SK-N-SH (cell line): ENCODE measurements at regions not wholly inside any gene's neighbourhood (a gene's known extent, or its start where the extent isn't known, plus 50 kb on each side); places are given as distances from the start of the nearest gene placed in this dataset.

ENCODE experiments used
- CTCF ChIA-PET: fragments of 300-600, 350-600 bp; formaldehyde crosslinking; extraction: SDS; loops from one replicate; lab custom pipeline; 2021; lab: Yijun Ruan, JAX
- POLR2A ChIA-PET: fragments of 350-600 bp; sonication (Branson Sonifier 250); formaldehyde crosslinking; extraction: SDS; loops from one replicate; lab custom pipeline; 2020; ENCODE audit warnings: antibody characterized with exemption, inconsistent platforms; lab: Yijun Ruan, JAX
- DNase-seq: peaks from one replicate; pipeline ENCODE4 v3.0.0; 2012
- H2AFZ ChIP-seq: fragments of 200-600 bp; sonication (generic); 2 replicates; pipeline ENCODE4 v1.8.1; 2016; ENCODE audit warnings: antibody characterized with exemption, mild to moderate bottlenecking, low read depth
- H3F3A ChIP-seq: fragments of 200-600 bp; sonication (generic); replicated peaks from 2 replicates; pipeline ENCODE3; 2016; ENCODE audit warnings: antibody characterized with exemption, mild to moderate bottlenecking; ENCODE audit not compliant: insufficient read depth
- H3K27ac ChIP-seq, 2 experiments: fragments of 200-500 bp in 1 of 2; fragments of 200-600 bp in 1 of 2; sonication (Bioruptor generic) in 1 of 2; sonication (generic), shearing (Covaris generic) in 1 of 2; 2 replicates each; pipeline versions ENCODE4 v1.5.1 to v1.6.1; 2014 to 2016; ENCODE audit warnings: low read depth in 2 of 2, inconsistent platforms in 1 of 2, low read length in 1 of 2, mild to moderate bottlenecking in 1 of 2, mixed read lengths in 1 of 2
- H3K27me3 ChIP-seq: fragments of 200-600 bp; sonication (generic), shearing (Covaris generic); 2 replicates; pipeline ENCODE4 v1.6.1; 2016; ENCODE audit warnings: mixed run types; ENCODE audit not compliant: insufficient read depth
- H3K36me3 ChIP-seq, 2 experiments: fragments of 200-500 bp in 1 of 2; fragments of 200-600 bp in 1 of 2; sonication (Bioruptor generic) in 1 of 2; sonication (generic) in 1 of 2; replicated peaks in 1 of 2; 2 replicates each; pipeline versions ENCODE3 to v1.5.1; 2014 to 2016; ENCODE audit warnings: low read length in 1 of 2, mild to moderate bottlenecking in 1 of 2; ENCODE audit not compliant: insufficient read depth in 2 of 2, control insufficient read depth in 1 of 2
- H3K4me1 ChIP-seq, 2 experiments: fragments of 200-500 bp in 1 of 2; fragments of 200-600 bp in 1 of 2; sonication (Bioruptor generic) in 1 of 2; sonication (generic), shearing (Covaris generic) in 1 of 2; 2 replicates each; pipeline versions ENCODE4 v1.5.1 to v1.6.1; 2014 to 2016; ENCODE audit warnings: low read depth in 1 of 2, low read length in 1 of 2, mixed run types in 1 of 2; ENCODE audit not compliant: insufficient read depth in 2 of 2, control insufficient read depth in 1 of 2
- H3K4me2 ChIP-seq: fragments of 200-600 bp; sonication (generic), shearing (Covaris generic); 2 replicates; pipeline ENCODE4 v1.6.1; 2017; ENCODE audit warnings: mixed run types
- H3K4me3 ChIP-seq, 2 experiments: fragments of 200-500 bp in 1 of 2; fragments of 200-600 bp in 1 of 2; sonication (Bioruptor generic) in 1 of 2; sonication (generic), shearing (Covaris generic) in 1 of 2; 2 replicates each; pipeline versions ENCODE4 v1.5.1 to v1.8.1; 2014 to 2016; ENCODE audit warnings: low read depth in 2 of 2, inconsistent platforms in 1 of 2, low read length in 1 of 2, mild to moderate bottlenecking in 1 of 2, mixed read lengths in 1 of 2, moderate library complexity in 1 of 2
- H3K79me2 ChIP-seq: fragments of 200-600 bp; sonication (generic); 2 replicates; pipeline ENCODE4 v1.8.1; 2017; ENCODE audit warnings: mild to moderate bottlenecking; ENCODE audit not compliant: insufficient read depth
- H3K9ac ChIP-seq: fragments of 200-600 bp; sonication (generic); 2 replicates; pipeline ENCODE4 v1.6.1; 2017; ENCODE audit warnings: mixed run types
- H3K9me2 ChIP-seq: fragments of 200-600 bp; sonication (generic); 2 replicates; pipeline ENCODE4 v1.6.1; 2017; ENCODE audit warnings: mixed run types
- H3K9me3 ChIP-seq: fragments of 200-600 bp; sonication (generic); 2 replicates; pipeline ENCODE4 v1.6.1; 2017; ENCODE audit warnings: mixed run types, mild to moderate bottlenecking, moderate library complexity
- H4K20me1 ChIP-seq: fragments of 200-600 bp; sonication (generic); 2 replicates; pipeline ENCODE4 v1.6.1; 2017; ENCODE audit warnings: mild to moderate bottlenecking, mixed run types; ENCODE audit not compliant: insufficient read depth
- EP300 ChIP-seq, 2 experiments: IDR thresholded peaks; 2 replicates each; pipeline versions ENCODE4 v1.4.0 to v1.6.1; 2012; ENCODE audit warnings: borderline replicate concordance in 1 of 2, low read depth in 1 of 2, low read length in 1 of 2
- GABPA ChIP-seq: IDR thresholded peaks from 2 replicates; pipeline ENCODE4 v1.4.0; 2012; ENCODE audit warnings: low read depth, mild to moderate bottlenecking
- GATA2 ChIP-seq: sonication (generic); formaldehyde crosslinking; IDR thresholded peaks from 2 replicates; pipeline ENCODE4 v1.5.0; 2020; ENCODE audit warnings: mild to moderate bottlenecking, missing genetic modification reagents
- MEF2A ChIP-seq: IDR thresholded peaks from 2 replicates; pipeline ENCODE4 v1.4.0; 2012; ENCODE audit warnings: low read depth, borderline replicate concordance
- NFIC ChIP-seq: IDR thresholded peaks from 2 replicates; pipeline ENCODE4 v1.4.0; 2012; ENCODE audit warnings: borderline replicate concordance
- NRF1 ChIP-seq: IDR thresholded peaks from 2 replicates; pipeline ENCODE4 v1.6.1; 2012; ENCODE audit warnings: low read depth, mild to moderate bottlenecking, low read length
- PBX3 ChIP-seq: IDR thresholded peaks from 2 replicates; pipeline ENCODE4; 2012
- TCF12 ChIP-seq: IDR thresholded peaks from 2 replicates; pipeline ENCODE4 v1.4.0; 2012
- TEAD4 ChIP-seq: IDR thresholded peaks from 2 replicates; pipeline ENCODE4 v1.4.0; 2012; ENCODE audit warnings: mild to moderate bottlenecking, borderline replicate concordance; ENCODE audit not compliant: insufficient read depth
- USF1 ChIP-seq: IDR thresholded peaks from 2 replicates; pipeline ENCODE4 v1.4.0; 2012; ENCODE audit warnings: low read depth, borderline replicate concordance

DNA sequence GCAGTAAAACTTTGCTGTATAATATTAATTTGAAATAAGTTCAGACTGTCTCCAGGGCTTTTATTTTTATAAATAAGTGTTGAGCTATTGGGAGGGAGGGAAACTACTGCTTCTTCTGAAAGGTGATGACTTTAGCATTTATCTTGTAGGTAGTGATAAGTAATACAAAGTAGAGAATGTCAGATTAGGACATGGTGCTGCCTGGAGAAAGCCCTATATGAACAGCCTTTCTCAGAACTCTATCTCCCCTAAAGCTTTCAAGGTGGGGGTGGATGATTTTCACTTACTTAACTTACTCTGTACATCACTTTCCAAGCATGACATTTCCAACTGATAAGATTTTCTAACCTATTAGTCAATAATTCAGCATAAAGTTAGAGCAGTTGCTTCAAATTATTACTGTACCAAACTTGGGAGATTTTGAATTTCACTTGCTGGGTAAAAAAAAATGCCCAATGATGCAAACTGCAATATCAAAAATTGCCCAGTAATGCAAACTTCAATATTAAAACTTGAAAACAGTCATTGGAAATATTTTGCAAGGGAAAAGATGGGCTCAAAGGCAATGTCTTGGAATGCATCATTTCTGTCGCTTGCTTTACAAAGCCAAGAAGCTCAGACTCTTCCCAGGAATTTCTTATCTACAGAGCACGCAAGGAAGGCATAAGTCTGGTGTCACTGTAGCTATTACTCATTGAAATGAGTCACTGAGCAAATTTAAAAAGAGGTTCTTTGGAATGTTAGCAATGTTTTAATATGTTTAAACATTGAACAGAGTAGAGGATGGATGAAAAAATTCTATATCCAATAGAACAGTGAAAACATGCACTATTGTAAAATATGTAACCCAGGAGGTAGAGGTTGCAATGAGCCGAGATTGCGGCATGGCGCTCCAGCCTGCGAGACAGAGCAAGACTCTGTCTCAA lies 569.5 kb downstream of the PSAT1 start (continued):
- TF ChIP-seq TEAD4 (peak; percentile 99), NRF1 (no peak), GATA2 (CRISPR knock-in tag) (no peak), MEF2A (peak; percentile 85), PBX3 (peak; percentile 96), EP300 (IDR thresholded peaks at IDR 0.05; ENCODE audit: borderline replicate concordance in 1 of 2, low read depth in 1 of 2, low read length in 1 of 2) (peak in 1 of 2 experiments; percentile 98; a peak in 2 of 4 replicates)

GRCh38 chr9:78871086-78871451 lies 574.1 kb downstream of the PSAT1 start:
- Histone ChIP-seq H3F3A (peaks cover 35% of the 10 kb centered on the region), H3K36me3 (no peaks in the 10 kb centered on the region), H2AFZ (0 out of 2 replicates have a peak overlapping the region, but pooled peaks have one; percentile 5), H3K4me1 (peaks cover 0 to 21% of the 10 kb centered on the region in 2 experiments; a peak in 2 of 4 replicates), H4K20me1 (no peaks in the 10 kb centered on the region), H3K4me3 (no peak overlapping the region), H3K79me2 (no peaks in the 10 kb centered on the region), H3K9me2 (no peaks in the 10 kb centered on the region), H3K27ac (peak overlapping the region; percentile 39 to 74; a peak in 3 of 4 replicates), H3K9ac (no peak overlapping the region; the same call in 1 of the 2 replicates), H3K9me3 (no peaks in the 10 kb centered on the region), H3K27me3 (no peaks in the 10 kb centered on the region), H3K4me2 (peak overlapping the region; percentile 20; the same call in 1 of the 2 replicates)
- no peak for DNase-seq
- ChIA-PET POLR2A (no interaction called here), CTCF (no interaction called here)
- TF ChIP-seq USF1 (no peak), EP300 (IDR thresholded peaks at IDR 0.05; ENCODE audit: borderline replicate concordance in 1 of 2, low read depth in 1 of 2, low read length in 1 of 2) (no peak), NRF1 (no peak), TCF12 (no peak), GABPA (no peak), NFIC (no peak)
